WERI-Rb-1 (cell line): ENCODE measurements at regions not wholly inside any gene's neighbourhood (a gene's known extent, or its start where the extent isn't known, plus 50 kb on each side); places are given as distances from the start of the nearest gene placed in this dataset.

Source experiments
- DNase-seq: peaks from one replicate; pipeline ENCODE4 v3.0.0-alpha.2; 2020
- H3K27ac ChIP-seq: fragments of 250-450 bp; sonication (Bioruptor Pico); 2 replicates; pipeline ENCODE4 v1.5.1; 2020; ENCODE audit warnings: mild to moderate bottlenecking, moderate library complexity
- H3K27me3 ChIP-seq: fragments of 250-450 bp; sonication (Bioruptor Pico); 2 replicates; pipeline ENCODE4 v1.5.1; 2021; ENCODE audit warnings: mild to moderate bottlenecking, low read depth, moderate library complexity; ENCODE audit not compliant: insufficient read depth, severe bottlenecking
- H3K36me3 ChIP-seq: fragments of 250-450 bp; sonication (Bioruptor Pico); 2 replicates; pipeline ENCODE4 v1.5.1; 2020; ENCODE audit warnings: mild to moderate bottlenecking, moderate library complexity
- H3K4me3 ChIP-seq: 2 replicates; pipeline ENCODE4 v1.5.1; 2011; ENCODE audit warnings: low read depth, mild to moderate bottlenecking, control low read depth, low read length
- H3K9me3 ChIP-seq: fragments of 250-450 bp; sonication (Bioruptor Pico); 2 replicates; pipeline ENCODE4 v1.5.1; 2021; ENCODE audit warnings: mild to moderate bottlenecking, moderate library complexity; ENCODE audit not compliant: severe bottlenecking
- TF ChIP-seq, protein P1 (sequence below): IDR thresholded peaks from 2 replicates; pipeline ENCODE4 v1.5.1; 2011; ENCODE audit warnings: low read depth, mild to moderate bottlenecking, control low read depth, inconsistent platforms, low read length

GRCh38 chr15:39287322-39288195 is 293.3 kb upstream of the THBS1 start:
- TF ChIP-seq, protein P1, sequence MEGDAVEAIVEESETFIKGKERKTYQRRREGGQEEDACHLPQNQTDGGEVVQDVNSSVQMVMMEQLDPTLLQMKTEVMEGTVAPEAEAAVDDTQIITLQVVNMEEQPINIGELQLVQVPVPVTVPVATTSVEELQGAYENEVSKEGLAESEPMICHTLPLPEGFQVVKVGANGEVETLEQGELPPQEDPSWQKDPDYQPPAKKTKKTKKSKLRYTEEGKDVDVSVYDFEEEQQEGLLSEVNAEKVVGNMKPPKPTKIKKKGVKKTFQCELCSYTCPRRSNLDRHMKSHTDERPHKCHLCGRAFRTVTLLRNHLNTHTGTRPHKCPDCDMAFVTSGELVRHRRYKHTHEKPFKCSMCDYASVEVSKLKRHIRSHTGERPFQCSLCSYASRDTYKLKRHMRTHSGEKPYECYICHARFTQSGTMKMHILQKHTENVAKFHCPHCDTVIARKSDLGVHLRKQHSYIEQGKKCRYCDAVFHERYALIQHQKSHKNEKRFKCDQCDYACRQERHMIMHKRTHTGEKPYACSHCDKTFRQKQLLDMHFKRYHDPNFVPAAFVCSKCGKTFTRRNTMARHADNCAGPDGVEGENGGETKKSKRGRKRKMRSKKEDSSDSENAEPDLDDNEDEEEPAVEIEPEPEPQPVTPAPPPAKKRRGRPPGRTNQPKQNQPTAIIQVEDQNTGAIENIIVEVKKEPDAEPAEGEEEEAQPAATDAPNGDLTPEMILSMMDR, result no peak
- Histone ChIP-seq H3K27me3 (peaks cover 15% of the 10 kb centered on the region), H3K36me3 (no peaks in the 10 kb centered on the region), H3K4me3 (no peak overlapping the region), H3K9me3 (no peaks in the 10 kb centered on the region), H3K27ac (no peak overlapping the region)
- no peak for DNase-seq

- DNase-seq, result no peak
- Histone ChIP-seq H3K4me3 (no peak overlapping the region), H3K36me3 (no peaks in the 10 kb centered on the region), H3K27me3 (peaks cover 10% of the 10 kb centered on the region), H3K27ac (no peak overlapping the region), H3K9me3 (no peaks in the 10 kb centered on the region)
- TF ChIP-seq, protein P1, result no peak
Observed at GRCh38 chr15:39290711-39291435, 290.0 kb upstream of the THBS1 start.

DNA sequence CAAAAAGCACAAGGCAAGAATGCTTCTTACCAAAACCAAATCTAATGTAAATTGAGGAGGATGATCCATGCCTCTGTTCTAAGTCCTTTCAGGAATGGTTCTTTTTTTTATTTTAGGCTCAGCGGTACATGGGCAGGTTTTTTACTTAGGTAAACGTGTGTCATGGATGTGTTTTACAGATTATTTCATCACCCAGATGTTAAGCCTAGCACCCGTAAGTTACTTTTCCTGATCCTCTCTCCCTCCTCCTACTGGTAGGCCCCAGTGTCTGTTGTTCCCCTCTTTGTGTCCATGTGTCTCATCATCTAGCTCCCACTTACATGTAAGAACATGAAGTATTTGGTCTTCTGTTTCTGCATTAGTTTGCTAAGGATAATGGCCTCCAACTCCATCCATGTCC is 289.2 kb upstream of the THBS1 start:
- TF ChIP-seq, protein P1, result no peak
- DNase-seq, result no peak
- Histone ChIP-seq H3K9me3 (no peaks in the 10 kb centered on the region), H3K27me3 (peaks cover 8% of the 10 kb centered on the region), H3K4me3 (no peak overlapping the region), H3K27ac (no peak overlapping the region), H3K36me3 (no peaks in the 10 kb centered on the region)

- no peak for DNase-seq
- H3K36me3 ChIP-seq, result no peaks in the 10 kb centered on the region
- TF ChIP-seq, protein P1, result no peak
- H3K9me3 ChIP-seq, result no peaks in the 10 kb centered on the region
- H3K4me3 ChIP-seq, result no peak overlapping the region
- peaks cover 12% of the 10 kb centered on the region for H3K27me3 ChIP-seq
- no peak overlapping the region for H3K27ac ChIP-seq
Observed at GRCh38 chr15:39296955-39297354, 283.9 kb upstream of the THBS1 start.

DNA sequence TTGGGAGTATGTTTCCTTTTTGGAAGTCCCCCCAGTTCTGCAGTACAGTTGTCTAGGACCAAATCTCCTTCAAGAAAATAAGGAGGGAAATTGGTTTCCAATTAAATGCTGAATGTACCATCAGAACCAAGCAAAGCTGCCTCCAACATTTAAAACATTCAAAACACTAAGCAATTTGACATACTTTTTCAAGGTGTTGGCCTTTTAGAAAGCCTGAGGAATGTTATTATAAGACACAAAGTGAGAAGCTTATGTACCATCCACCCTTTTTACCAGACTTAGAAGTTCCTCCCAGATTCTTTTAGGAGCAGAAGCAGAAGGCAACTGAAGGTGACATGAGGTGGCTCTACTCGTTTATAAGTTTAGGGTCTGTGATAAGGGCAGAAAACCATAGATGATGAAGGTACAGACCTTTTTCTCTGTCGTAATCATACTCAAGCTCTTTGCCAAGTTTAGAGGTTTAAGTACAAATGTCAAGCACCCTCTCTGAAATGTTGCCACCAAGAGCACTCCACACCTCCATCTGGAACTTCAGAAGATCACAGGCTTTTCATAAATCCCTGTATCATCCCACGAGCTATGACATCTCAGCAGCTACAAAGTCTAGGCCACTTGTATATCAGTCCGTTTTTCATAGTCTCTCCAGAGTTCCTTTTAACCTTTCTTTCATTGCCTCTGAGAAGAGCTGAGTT is 282.5 kb upstream of the THBS1 start:
- no peak overlapping the region for H3K27ac ChIP-seq
- H3K27me3 ChIP-seq, result peaks cover 12% of the 10 kb centered on the region

More for the DNA sequence above, 282.5 kb upstream of the THBS1 start:
- TF ChIP-seq, protein P1, result no peak
- H3K9me3 ChIP-seq, result no peaks in the 10 kb centered on the region
- no peak overlapping the region for H3K4me3 ChIP-seq
- no peak for DNase-seq
- H3K36me3 ChIP-seq, result no peaks in the 10 kb centered on the region
